Dedifferentiated amniotic fluid mesenchymal stem cell (primary cell): ENCODE measurements at regions not wholly inside any gene's neighbourhood (a gene's known extent, or its start where the extent isn't known, plus 50 kb on each side); places are given as distances from the start of the nearest gene placed in this dataset.

Source experiments
- DNase-seq: peaks from one replicate; pipeline ENCODE4 v3.0.0-alpha.2; 2016; ENCODE audit errors: extremely low spot score

DNA sequence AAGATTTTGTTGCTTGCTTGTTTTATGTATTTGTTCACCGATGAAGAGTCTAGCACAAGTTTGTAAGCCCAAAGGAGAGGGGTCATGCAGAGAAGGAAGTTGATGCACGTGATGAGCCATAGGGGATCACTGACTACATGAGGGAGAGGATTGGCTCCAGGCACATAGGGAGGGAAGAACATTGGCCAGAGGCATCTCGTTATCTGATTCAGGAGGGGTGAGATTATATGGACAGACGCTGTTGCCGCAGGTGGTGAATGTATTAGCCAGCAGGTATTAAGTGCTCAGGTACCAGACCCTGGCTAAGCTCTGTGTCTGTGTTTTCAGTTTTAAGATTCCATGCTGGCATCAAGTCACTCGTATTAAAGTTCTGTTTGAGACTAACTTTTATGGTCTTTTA is 91.8 kb upstream of the CHST9 start:
- DNase-seq, result no peak

DNA sequence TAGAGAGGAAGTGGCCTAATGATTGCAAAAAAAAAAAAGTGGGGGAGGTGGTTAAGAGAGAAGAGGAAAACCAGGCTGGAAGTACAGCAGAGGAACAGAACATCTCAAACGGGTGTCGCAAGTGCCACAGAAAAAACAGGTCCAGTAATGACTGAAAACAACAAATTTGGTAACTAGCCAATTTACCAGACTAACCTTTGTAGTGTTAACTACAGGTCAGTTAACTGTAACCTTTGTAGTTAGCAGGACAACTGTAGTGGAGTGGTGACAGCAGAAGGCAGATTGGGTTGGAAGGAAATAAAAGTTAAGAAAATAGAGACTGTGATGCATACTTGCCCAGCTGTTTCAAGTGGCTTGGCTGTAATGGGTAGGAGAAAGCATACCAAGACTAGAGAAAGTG is 91.4 kb upstream of the CHST9 start:
- no peak for DNase-seq

DNA sequence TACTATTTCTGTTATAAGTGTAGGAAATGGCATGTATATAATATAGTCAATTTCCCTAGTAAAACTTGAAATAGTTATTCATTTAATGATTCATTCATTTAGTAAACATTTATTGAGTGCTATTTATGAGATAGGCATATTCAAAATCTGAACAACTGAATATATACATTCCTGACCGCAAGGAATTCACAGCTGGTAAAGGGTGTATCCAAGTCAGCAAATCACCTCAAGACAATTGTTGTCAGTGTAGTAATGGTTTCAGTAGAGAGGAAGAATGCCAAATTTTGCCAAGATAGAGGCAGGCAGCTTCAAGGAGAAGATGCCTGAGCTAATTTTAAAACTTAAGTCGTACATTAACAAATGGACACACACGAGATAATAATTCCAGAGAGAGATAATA is 89.8 kb upstream of the CHST9 start:
- no peak for DNase-seq

DNA sequence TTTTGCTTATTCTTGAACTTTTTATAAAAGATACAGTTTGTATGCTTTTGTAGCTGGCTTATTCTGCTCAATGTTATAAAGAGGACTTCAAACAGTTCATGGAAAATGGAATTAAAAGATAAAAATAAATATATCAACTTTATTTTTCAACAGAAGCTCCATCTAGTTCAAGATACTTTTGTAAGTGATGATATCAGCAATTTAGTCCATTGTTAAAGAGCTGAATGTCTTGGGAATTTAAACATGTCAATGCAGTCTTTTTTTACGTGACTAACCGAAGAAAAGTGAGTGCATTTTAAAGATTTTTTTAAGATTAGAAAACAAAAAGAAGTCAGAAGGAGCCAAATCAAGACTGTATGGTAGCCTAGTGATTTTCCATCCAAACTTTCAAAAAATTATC is 85.4 kb upstream of the CHST9 start:
- DNase-seq, result no peak

DNA sequence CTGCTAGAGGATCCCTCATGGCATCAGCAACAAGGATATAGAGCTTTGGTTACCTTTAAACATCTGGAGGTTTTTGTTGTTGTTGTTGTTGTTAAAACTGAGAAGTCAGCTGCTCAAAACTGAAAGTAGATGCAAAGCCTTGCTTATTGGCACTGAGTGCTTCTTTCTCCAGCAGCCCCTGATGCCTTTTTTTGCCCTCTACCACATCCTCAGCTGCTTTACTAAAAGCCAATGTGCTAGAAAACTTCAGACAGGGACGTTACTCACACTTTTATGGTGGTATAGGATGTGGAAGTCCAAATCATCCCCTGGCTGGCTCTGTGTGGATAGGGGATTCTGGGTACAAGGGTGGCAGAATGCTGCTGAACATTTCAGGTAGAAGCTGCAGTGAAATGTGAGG is 78.3 kb upstream of the CHST9 start:
- DNase-seq, result no peak

DNA sequence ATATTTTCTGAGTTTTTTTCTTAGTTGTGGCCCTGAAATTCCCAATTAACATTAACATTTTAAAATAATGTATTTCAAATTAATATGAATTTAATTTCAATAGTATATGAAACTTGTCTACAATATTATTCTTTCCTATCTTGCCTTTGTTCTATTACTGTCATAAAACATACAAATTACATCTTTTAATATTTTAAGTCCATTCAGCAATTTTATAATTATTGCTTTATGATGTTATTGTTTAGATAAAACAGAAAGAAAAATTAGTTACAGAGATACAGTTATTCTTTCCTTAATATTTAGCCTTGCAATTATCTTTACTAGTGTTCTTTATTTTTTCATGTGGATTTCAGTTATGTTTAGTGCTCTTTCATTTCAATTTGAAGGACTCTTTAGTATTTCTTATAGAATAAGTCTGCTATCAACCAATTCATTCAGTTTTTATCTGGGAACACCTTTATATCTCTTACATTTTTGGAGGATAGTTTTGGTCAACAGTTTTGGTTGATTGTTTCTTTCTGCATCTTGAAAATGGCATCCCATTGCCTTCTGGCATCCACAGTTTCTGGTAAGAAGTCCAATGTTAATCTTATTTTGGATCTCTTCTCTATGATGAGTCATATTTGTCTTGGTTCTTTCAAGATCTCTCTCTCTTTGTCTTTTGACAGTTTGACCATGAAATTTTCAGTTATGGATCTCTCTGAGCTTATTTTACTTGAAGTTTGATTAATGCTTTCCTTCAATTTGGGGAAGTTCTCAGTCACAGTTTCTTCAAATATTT is 76.9 kb upstream of the CHST9 start:
- no peak for DNase-seq

DNA sequence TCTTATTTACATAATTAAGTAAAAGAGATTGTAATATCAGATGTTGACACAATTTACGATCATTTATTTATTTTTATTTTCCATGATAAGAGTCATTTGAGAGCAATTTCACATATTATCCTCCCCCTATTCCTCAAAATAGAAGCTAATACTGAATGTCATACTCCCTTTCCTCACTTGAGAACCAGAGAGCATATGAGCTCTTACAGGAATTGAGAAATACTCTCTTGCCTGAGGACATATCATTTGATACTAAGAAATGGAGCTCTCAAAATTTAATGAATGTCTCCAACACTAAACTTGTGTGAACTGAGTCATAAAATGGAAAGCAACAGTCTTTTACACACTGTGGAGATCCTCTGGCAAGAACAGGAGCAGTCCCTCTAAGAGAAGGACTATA is 68.5 kb upstream of the CHST9 start:
- DNase-seq, result no peak

DNA sequence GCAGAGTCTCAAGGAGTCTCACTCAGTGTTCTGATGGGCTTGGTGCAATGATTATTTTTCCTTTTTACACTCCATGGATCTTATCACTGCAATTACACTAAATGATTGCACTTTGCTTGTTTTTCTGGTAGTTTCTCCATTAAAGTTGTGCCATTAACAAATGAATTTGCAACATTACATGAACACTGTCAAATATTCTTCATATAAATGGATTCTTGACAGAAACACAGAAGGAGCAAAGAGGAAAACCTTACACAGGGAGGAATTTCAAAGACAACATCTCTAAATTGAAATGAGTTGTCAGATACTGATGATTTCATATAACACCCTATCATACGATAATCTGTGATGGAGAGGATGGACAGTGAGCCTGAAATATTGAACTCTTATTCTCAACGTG is 65.4 kb upstream of the CHST9 start:
- no peak for DNase-seq

DNA sequence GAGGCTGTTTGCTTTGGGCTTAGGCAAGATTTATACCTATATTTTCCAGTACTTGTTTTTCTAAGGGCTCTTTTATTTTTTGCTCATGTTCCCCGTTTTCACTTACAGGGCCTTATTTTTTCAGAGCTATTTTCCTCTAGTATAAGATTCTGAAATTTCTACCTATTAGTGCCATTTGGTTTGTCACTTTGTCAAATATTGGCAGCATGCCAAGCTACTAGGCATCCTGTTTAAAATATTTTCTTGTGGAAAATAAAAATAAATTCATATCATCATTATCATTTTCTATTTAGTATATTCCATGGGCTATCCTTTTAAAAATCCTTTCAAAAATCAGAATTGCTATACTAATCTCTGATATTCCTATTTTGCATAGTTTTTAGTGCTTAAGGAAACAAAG is 64.8 kb upstream of the CHST9 start:
- no peak for DNase-seq

DNA sequence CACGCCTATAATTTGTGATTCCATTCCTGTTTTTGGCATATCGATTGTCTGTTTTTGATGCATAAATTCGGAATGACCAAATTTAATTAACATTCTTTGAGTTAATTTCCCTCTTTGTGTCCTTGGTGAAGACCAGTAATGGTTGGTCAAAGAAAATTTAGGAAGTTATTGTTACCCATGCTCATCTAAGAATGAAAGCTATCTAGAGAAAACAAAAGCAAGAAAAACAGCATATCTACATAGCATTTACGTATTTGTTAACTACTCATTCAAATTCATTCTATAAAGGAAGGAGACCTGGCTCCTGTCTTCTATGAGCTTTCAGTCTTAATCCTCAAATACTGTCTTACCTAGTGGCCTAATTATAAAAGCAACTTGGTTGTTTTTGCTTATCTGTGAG is 59.2 kb upstream of the CHST9 start:
- no peak for DNase-seq

DNA sequence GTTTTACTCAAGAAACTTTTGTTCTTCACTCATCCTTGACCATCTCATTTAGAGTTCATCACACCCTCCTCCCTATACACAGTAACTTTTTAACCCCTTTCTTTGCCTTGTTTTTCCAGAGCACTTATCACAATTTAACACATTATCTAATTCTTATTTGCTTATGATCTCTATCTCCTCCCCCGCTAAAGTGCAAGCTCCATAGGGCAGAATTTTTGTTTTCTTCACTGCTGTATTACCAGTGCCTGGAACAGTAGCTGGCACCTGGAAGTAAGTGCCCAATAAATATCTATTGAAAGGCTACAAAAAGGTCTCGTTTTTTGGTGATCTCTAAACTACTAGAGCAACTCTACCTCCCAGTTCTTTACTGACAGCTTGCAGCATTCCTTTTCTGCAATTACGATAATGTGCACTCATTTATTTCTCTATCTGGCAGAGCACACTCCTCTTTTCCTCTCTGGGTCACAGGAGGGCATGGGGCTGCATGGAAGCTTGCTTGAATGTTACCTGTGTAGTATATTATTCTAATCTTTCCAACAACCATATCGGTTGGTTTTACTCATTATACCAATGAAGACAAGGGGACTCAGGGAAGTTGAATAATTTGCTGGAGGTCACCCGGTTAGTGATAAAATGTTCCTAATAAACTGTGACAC is 57.4 kb upstream of the CHST9 start:
- no peak for DNase-seq

DNA sequence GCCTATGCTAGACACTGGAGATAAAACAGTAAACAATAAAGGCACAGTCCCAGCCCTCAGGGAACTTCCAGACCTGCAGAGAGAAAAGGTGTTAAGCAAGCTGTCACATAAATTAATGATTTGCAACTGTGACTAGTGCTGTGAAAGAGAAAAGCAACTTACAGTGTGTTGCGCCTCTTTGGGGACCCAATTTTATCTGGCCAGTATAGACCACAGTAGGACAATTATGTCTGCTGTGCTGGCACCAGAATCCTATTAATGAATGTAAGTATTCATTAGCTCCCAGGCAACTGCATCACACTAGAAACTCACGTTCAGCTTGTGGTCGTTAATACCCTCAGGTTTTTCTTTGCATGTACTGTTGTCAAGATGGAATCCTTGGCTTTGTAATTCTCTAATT is 55.3 kb upstream of the CHST9 start:
- no peak for DNase-seq

DNA sequence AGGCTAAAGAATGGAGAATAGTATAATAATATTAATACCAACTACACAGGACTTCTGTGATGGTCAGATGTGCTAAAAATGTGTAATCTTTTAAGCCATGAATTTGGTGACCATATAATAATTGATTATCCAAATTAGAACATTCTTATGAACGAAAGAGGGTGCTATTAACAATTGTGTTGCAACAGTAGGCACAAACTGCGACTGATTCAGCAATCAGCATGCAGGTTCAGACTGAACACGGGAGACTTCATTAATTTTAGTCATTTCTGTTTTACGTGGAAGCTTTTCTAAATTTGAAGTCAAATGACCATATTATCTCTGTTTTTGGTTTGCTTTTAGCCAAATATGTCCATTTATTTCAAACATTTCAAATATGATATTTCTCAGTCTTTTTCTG is 54.6 kb upstream of the CHST9 start:
- DNase-seq, result no peak

DNA sequence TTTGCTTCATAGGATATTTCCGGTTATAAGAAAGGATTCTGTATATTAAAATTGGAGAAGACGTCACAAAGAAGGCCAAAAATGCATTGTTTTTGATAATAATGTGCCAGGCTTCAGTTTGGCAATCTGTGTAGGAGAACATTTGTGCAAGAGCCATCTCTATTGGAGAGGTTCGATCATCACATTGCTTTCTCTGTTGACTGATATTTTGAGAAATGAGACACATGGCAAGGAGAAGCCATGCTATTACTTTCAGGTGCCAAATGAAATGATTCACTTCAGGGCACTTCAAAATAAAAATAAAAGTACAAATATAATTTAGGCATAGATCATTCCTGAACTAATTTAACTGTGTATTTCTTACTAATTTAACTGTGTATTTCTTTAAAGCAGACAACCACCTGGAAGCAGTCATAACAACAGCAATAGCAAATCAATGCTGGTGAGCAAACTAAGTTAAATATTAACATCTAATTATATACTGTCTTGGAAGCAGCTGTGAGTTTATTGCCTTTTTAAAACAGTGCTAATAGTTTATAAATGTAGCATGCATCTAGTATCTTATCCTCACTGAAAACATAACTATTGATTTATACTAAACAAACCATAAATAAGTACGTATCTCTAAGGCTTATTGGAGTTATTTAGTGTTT is 50.2 kb upstream of the CHST9 start:
- DNase-seq, result no peak
